H9 (cell line): ENCODE measurements at regions not wholly inside any gene's neighbourhood (a gene's known extent, or its start where the extent isn't known, plus 50 kb on each side); places are given as distances from the start of the nearest gene placed in this dataset.
"Not testable (repeated sequence)": the region's sequence is repeated elsewhere in the genome, so short reads cannot be mapped to it uniquely, and the experiment has no call there.

Experiments used
- DNase-seq: peaks from one replicate; pipeline ENCODE4 v3.0.0-alpha.2; 2017
- H2AFZ ChIP-seq: one replicate; pipeline ENCODE4 v1.6.1; 2013; ENCODE audit warnings: mild to moderate bottlenecking, low read length, control low read depth, moderate library complexity
- H2AK5ac ChIP-seq: 2 replicates; pipeline ENCODE4 v1.6.1; 2013; ENCODE audit warnings: low read length, control low read depth, mixed read lengths; ENCODE audit not compliant: insufficient read length
- H2BK120ac ChIP-seq: one replicate; pipeline ENCODE4 v1.6.1; 2013; ENCODE audit warnings: low read depth, mild to moderate bottlenecking, low read length, control low read depth, inconsistent platforms; ENCODE audit not compliant: poor library complexity, severe bottlenecking
- H2BK12ac ChIP-seq: 2 replicates; pipeline ENCODE4 v1.6.1; 2013; ENCODE audit warnings: low read length, control low read depth, mixed read lengths, low read depth; ENCODE audit not compliant: insufficient read length
- H2BK15ac ChIP-seq: 2 replicates; pipeline ENCODE4 v1.6.1; 2013; ENCODE audit warnings: low read depth, low read length, control low read depth
- H2BK20ac ChIP-seq: one replicate; pipeline ENCODE4 v1.6.1; 2013; ENCODE audit warnings: low read depth, mild to moderate bottlenecking, low read length, control low read depth, inconsistent platforms; ENCODE audit not compliant: poor library complexity, severe bottlenecking
- H2BK5ac ChIP-seq: 2 replicates; pipeline ENCODE4 v1.6.1; 2013; ENCODE audit warnings: low read length, control low read depth, mixed read lengths; ENCODE audit not compliant: insufficient read length
- H3K14ac ChIP-seq: 2 replicates; pipeline ENCODE4 v1.6.1; 2013; ENCODE audit warnings: low read length, control low read depth; ENCODE audit not compliant: insufficient read depth
- H3K18ac ChIP-seq: 2 replicates; pipeline ENCODE4 v1.6.1; 2013; ENCODE audit warnings: low read depth, mild to moderate bottlenecking, mixed read lengths, low read length, control low read depth; ENCODE audit not compliant: insufficient read length
- H3K23ac ChIP-seq: 2 replicates; pipeline ENCODE4 v1.6.1; 2013; ENCODE audit warnings: low read length, control low read depth, mixed read lengths, low read depth; ENCODE audit not compliant: insufficient read length
- H3K23me2 ChIP-seq: 2 replicates; pipeline ENCODE4 v1.6.1; 2013; ENCODE audit warnings: low read depth, mild to moderate bottlenecking, mixed read lengths, low read length, control low read depth; ENCODE audit not compliant: insufficient read length, poor library complexity, severe bottlenecking
- H3K27ac ChIP-seq: 2 replicates; pipeline ENCODE4 v1.5.1; 2013; ENCODE audit warnings: low read length, control low read depth, mixed read lengths, low read depth; ENCODE audit not compliant: insufficient read length
- H3K27me3 ChIP-seq: 2 replicates; pipeline ENCODE4 v1.6.1; 2013; ENCODE audit warnings: low read length, control low read depth, inconsistent platforms; ENCODE audit not compliant: insufficient read depth
- H3K4ac ChIP-seq: 2 replicates; pipeline ENCODE4 v1.6.1; 2013; ENCODE audit warnings: low read depth, mild to moderate bottlenecking, control low read depth, inconsistent platforms, low read length, moderate library complexity
- H3K4me1 ChIP-seq: 2 replicates; pipeline ENCODE4 v1.6.1; 2013; ENCODE audit warnings: low read length, control low read depth, inconsistent platforms; ENCODE audit not compliant: insufficient read depth
- H3K4me2 ChIP-seq: 2 replicates; pipeline ENCODE4 v1.6.1; 2013; ENCODE audit warnings: low read length, control low read depth, mixed read lengths; ENCODE audit not compliant: insufficient read length, insufficient read depth
- H3K56ac ChIP-seq: 2 replicates; pipeline ENCODE4 v1.6.1; 2013; ENCODE audit warnings: low read depth, mild to moderate bottlenecking, mixed read lengths, low read length, control low read depth; ENCODE audit not compliant: insufficient read length
- H3K79me1 ChIP-seq: 2 replicates; pipeline ENCODE4 v1.6.1; 2013; ENCODE audit warnings: low read depth, mild to moderate bottlenecking, moderate library complexity, low read length, control low read depth, inconsistent platforms; ENCODE audit not compliant: insufficient read depth, poor library complexity, severe bottlenecking
- H3K79me2 ChIP-seq: 2 replicates; pipeline ENCODE4 v1.6.1; 2013; ENCODE audit warnings: low read length, control low read depth, inconsistent platforms; ENCODE audit not compliant: insufficient read depth
- H3K9ac ChIP-seq: 2 replicates; pipeline ENCODE4 v1.6.1; 2013; ENCODE audit warnings: low read length, control low read depth, mixed read lengths; ENCODE audit not compliant: insufficient read length; ENCODE audit errors: extremely low read depth
- H3K9me3 ChIP-seq: one replicate; pipeline ENCODE4 v1.6.1; 2013; ENCODE audit warnings: low read depth, low read length, inconsistent platforms; ENCODE audit not compliant: control insufficient read depth
- H3T11ph ChIP-seq: one replicate; pipeline ENCODE4 v1.6.1; 2013; ENCODE audit warnings: mild to moderate bottlenecking, low read length, control low read depth, inconsistent platforms
- H4K20me1 ChIP-seq: one replicate; pipeline ENCODE4 v1.6.1; 2013; ENCODE audit not compliant: control insufficient read depth, insufficient read length, insufficient read depth
- H4K5ac ChIP-seq: 2 replicates; pipeline ENCODE4 v1.6.1; 2013; ENCODE audit warnings: low read depth, mild to moderate bottlenecking, mixed read lengths, low read length, control low read depth; ENCODE audit not compliant: insufficient read length
- H4K8ac ChIP-seq: replicated peaks from 2 replicates; pipeline ENCODE4 v1.6.1; 2013; ENCODE audit warnings: low read length, control low read depth, mixed read lengths, low read depth; ENCODE audit not compliant: insufficient read length
- H4K91ac ChIP-seq: 2 replicates; pipeline ENCODE4 v1.6.1; 2013; ENCODE audit warnings: low read depth, mild to moderate bottlenecking, moderate library complexity, mixed read lengths, low read length, control low read depth; ENCODE audit not compliant: insufficient read length
- H3K27ac Mint-ChIP-seq, 3 experiments: 2 replicates in 2 of 3; 3 replicates in 1 of 3; pipeline ENCODE4 v1.8.0; 2020 to 2021; ENCODE audit warnings: mixed read lengths in 3 of 3, mild to moderate bottlenecking in 1 of 3, moderate library complexity in 1 of 3
- H3K27me3 Mint-ChIP-seq: 2 replicates; pipeline ENCODE4 v1.8.0; 2021; ENCODE audit warnings: low read depth, mild to moderate bottlenecking, moderate library complexity, mixed read lengths
- H3K36me3 Mint-ChIP-seq, 3 experiments: 2 replicates in 2 of 3; 3 replicates in 1 of 3; pipeline ENCODE4 v1.8.0; 2020 to 2021; ENCODE audit warnings: low read depth in 3 of 3, mixed read lengths in 3 of 3; ENCODE audit not compliant: insufficient read depth in 1 of 3
- H3K4me1 Mint-ChIP-seq, 2 experiments: 2 replicates each; pipeline ENCODE4 v1.8.0; 2020; ENCODE audit warnings: mixed read lengths in 2 of 2
- H3K4me3 Mint-ChIP-seq, 2 experiments: 2 replicates in 1 of 2; 3 replicates in 1 of 2; pipeline ENCODE4 v1.8.0; 2020 to 2021; ENCODE audit warnings: mild to moderate bottlenecking in 2 of 2, mixed read lengths in 2 of 2, moderate library complexity in 1 of 2
- H3K9me3 Mint-ChIP-seq, 2 experiments: 2 replicates in 1 of 2; 3 replicates in 1 of 2; pipeline ENCODE4 v1.8.0; 2020; ENCODE audit warnings: mild to moderate bottlenecking in 2 of 2, mixed read lengths in 2 of 2, moderate library complexity in 1 of 2
- WGBS: extraction: QIAGEN DNeasy Blood & Tissue Kit; methylation state at CpG from one replicate; pipeline ENCODE4 v1.1.7; 2013; ENCODE audit warnings: missing lambda C conversion rate, low lambda C conversion rate, mixed read lengths; ENCODE audit not compliant: insufficient read length; ENCODE audit errors: extremely low coverage; 5-methylcytosine and 5-hydroxymethylcytosine counted together
- TF ChIP-seq, protein P1 (sequence below): fragments of 200-600 bp; sonication (generic); conservative IDR thresholded peaks from 3 replicates; pipeline ENCODE4 v1.8.0; 2021; ENCODE audit warnings: antibody characterized with exemption, mild to moderate bottlenecking

DNA sequence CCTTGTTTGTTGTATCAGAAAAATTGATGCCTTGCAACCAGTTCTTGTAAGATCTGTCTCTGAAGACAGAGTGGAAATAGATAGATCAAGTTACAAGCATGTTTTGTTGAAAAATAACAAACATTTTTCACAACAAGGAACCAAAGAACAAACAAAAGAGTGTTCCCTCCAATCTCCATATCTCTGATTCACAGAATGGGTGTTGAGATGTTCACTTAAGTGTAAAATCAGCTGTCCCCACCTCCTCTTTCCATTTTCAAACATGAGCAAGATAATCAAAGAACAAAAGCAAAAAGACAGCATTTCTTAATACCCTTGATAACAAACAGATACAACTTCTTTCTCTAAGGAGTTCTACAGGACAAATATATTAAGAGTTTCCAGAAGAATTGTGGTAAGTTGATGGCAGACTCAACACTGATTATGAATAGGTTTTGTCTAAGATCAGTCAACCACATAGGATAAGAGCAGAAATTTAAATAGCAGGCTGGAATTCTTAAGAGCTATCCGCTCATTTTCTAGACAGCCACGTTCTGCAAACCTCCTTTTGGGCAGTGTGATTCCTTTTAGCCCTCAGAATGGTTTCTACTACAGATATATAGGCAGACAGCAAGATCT is 970.9 kb upstream of the AUTS2 start:
- TF ChIP-seq, protein P1, sequence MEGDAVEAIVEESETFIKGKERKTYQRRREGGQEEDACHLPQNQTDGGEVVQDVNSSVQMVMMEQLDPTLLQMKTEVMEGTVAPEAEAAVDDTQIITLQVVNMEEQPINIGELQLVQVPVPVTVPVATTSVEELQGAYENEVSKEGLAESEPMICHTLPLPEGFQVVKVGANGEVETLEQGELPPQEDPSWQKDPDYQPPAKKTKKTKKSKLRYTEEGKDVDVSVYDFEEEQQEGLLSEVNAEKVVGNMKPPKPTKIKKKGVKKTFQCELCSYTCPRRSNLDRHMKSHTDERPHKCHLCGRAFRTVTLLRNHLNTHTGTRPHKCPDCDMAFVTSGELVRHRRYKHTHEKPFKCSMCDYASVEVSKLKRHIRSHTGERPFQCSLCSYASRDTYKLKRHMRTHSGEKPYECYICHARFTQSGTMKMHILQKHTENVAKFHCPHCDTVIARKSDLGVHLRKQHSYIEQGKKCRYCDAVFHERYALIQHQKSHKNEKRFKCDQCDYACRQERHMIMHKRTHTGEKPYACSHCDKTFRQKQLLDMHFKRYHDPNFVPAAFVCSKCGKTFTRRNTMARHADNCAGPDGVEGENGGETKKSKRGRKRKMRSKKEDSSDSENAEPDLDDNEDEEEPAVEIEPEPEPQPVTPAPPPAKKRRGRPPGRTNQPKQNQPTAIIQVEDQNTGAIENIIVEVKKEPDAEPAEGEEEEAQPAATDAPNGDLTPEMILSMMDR: no peak
- Histone ChIP-seq H2BK15ac (no peak overlapping the region), H3K14ac (no peak overlapping the region), H3K79me1 (no peaks in the 10 kb centered on the region), H2BK20ac (no peak overlapping the region), H4K91ac (no peak overlapping the region), H2AK5ac (no peak overlapping the region), H3K4me2 (no peak overlapping the region), H3K9me3 (no peaks in the 10 kb centered on the region), H3K23ac (no peak overlapping the region), H3K9ac (no peak overlapping the region), H4K8ac (no peak overlapping the region), H3K4me1 (no peaks in the 10 kb centered on the region), H3T11ph (no peak overlapping the region), H3K4ac (no peak overlapping the region), H2BK120ac (no peak overlapping the region), H2BK5ac (no peak overlapping the region), H2BK12ac (no peak overlapping the region), H3K23me2 (no peaks in the 10 kb centered on the region), H4K5ac (no peak overlapping the region), H3K79me2 (no peaks in the 10 kb centered on the region), H4K20me1 (no peaks in the 10 kb centered on the region), H2AFZ (no peak overlapping the region), H3K18ac (no peak overlapping the region), H3K56ac (no peak overlapping the region), H3K27me3 (no peaks in the 10 kb centered on the region), H3K27ac (no peak overlapping the region)
- WGBS: no CpG with 5 or more reads among the region's 2 CpGs
- no peak overlapping the region for H3K27ac Mint-ChIP-seq
- H3K9me3 Mint-ChIP-seq: no peaks in the 10 kb centered on the region; a peak in 2 of 5 replicates
- DNase-seq: no peak
- H3K4me1 Mint-ChIP-seq: peaks cover 7 to 9% of the 10 kb centered on the region in 2 experiments
- H3K27me3 Mint-ChIP-seq: no peaks in the 10 kb centered on the region
- no peaks in the 10 kb centered on the region; a peak in 1 of 7 replicates for H3K36me3 Mint-ChIP-seq
- no peak overlapping the region for H3K4me3 Mint-ChIP-seq

DNA sequence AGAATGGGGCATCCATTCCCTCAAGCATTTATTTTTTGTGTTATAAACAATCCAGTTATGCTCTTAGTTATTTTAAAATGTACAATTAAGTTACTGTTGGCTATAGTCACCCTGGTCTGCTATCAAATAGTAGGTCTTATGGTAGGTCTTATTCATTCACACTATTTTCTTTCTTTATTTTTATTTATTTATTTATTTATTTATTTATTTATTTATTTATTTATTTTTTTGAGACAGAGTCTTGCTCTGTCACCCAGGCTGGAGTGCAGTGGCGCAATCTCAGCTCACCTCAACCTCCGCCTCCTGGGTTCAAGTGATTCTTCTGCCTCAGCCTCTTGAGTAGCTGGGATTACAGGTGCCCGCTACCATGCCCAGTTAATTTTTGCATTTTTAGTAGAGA is 967.4 kb upstream of the AUTS2 start:
- not testable (repeated sequence) for H2BK120ac ChIP-seq, H3K79me2 ChIP-seq, H3K56ac ChIP-seq, H3K27me3 ChIP-seq, H2BK5ac ChIP-seq, H2BK15ac ChIP-seq, H2BK12ac ChIP-seq, H3K9me3 ChIP-seq, H3K23me2 ChIP-seq, H3K4me2 ChIP-seq, H3K36me3 Mint-ChIP-seq, H3K27me3 Mint-ChIP-seq, H3K4me1 ChIP-seq, H3K18ac ChIP-seq, H3K23ac ChIP-seq, H3K9me3 Mint-ChIP-seq, H3K14ac ChIP-seq, H2BK20ac ChIP-seq, H3K4me3 Mint-ChIP-seq, DNase-seq, H3K79me1 ChIP-seq, H4K5ac ChIP-seq, H4K91ac ChIP-seq, H3T11ph ChIP-seq, H3K27ac ChIP-seq, H2AK5ac ChIP-seq, H3K27ac Mint-ChIP-seq, H2AFZ ChIP-seq, H4K20me1 ChIP-seq, H3K4ac ChIP-seq, H4K8ac ChIP-seq, H3K9ac ChIP-seq
- peaks cover 26 to 27% of the 10 kb centered on the region in 2 experiments for H3K4me1 Mint-ChIP-seq
- no CpG with 5 or more reads among the region's 3 CpGs for WGBS
